RWPE2 (cell line): ENCODE measurements at regions not wholly inside any gene's neighbourhood (a gene's known extent, or its start where the extent isn't known, plus 50 kb on each side); places are given as distances from the start of the nearest gene placed in this dataset.

Experiments
- ATAC-seq: fragments of 200-7000 bp; cut with Tn5 transposase; 3 replicates; pipeline ENCODE4 v1.9.1; 2021; ENCODE audit warnings: low read depth
- DNase-seq: peaks from one replicate; pipeline ENCODE4 v3.0.0-alpha.2; 2020; ENCODE audit warnings: low spot score
- H3K27ac ChIP-seq: fragments of 450-650 bp; 2 replicates; pipeline ENCODE4 v1.5.1; 2017; ENCODE audit warnings: mild to moderate bottlenecking; ENCODE audit not compliant: poor library complexity, severe bottlenecking
- H3K27me3 ChIP-seq: fragments of 250-450 bp; sonication (Bioruptor Pico); 2 replicates; pipeline ENCODE4 v1.5.1; 2021; ENCODE audit warnings: mild to moderate bottlenecking, moderate library complexity; ENCODE audit not compliant: insufficient read depth, poor library complexity, severe bottlenecking
- H3K36me3 ChIP-seq: fragments of 250-450 bp; sonication (Bioruptor Pico); 2 replicates; pipeline ENCODE4 v1.5.1; 2020; ENCODE audit warnings: low read depth, mild to moderate bottlenecking, moderate library complexity
- H3K4me1 ChIP-seq: fragments of 250-450 bp; sonication (Bioruptor Pico); 2 replicates; pipeline ENCODE4 v1.5.1; 2021; ENCODE audit warnings: mild to moderate bottlenecking, moderate library complexity; ENCODE audit not compliant: insufficient read depth, poor library complexity, severe bottlenecking
- H3K4me3 ChIP-seq: fragments of 250-450 bp; sonication (Bioruptor Pico); 2 replicates; pipeline ENCODE4 v1.5.1; 2021; ENCODE audit warnings: mild to moderate bottlenecking, moderate library complexity; ENCODE audit not compliant: severe bottlenecking
- H3K9me3 ChIP-seq: fragments of 250-450 bp; sonication (Bioruptor Pico); 2 replicates; pipeline ENCODE4 v1.5.1; 2021; ENCODE audit warnings: mild to moderate bottlenecking, moderate library complexity; ENCODE audit not compliant: severe bottlenecking
- CTCF ChIP-seq: fragments of 450-650 bp; IDR thresholded peaks from one replicate; pipeline ENCODE4 v1.5.1; 2017; ENCODE audit warnings: mild to moderate bottlenecking, moderate library complexity; ENCODE audit not compliant: poor library complexity, severe bottlenecking

- H3K4me1 ChIP-seq: peaks cover 12% of the 10 kb centered on the region
- peak; percentile 97 for ATAC-seq
- TF ChIP-seq CTCF: no peak
- no peak for DNase-seq
- no peak overlapping the region for H3K4me3 ChIP-seq
- H3K9me3 ChIP-seq: no peaks in the 10 kb centered on the region
- H3K27me3 ChIP-seq: no peaks in the 10 kb centered on the region
- no peaks in the 10 kb centered on the region for H3K36me3 ChIP-seq
- peak overlapping the region; percentile 18 for H3K27ac ChIP-seq
These were observed 52.0 kb upstream of the OSBPL8 start for GRCh38 chr12:76611533-76611932.

GRCh38 chr12:76614364-76614763 is 54.8 kb upstream of the OSBPL8 start:
- Histone ChIP-seq H3K27me3 (no peaks in the 10 kb centered on the region), H3K36me3 (no peaks in the 10 kb centered on the region), H3K4me3 (no peak overlapping the region), H3K4me1 (peaks cover 12% of the 10 kb centered on the region), H3K9me3 (no peaks in the 10 kb centered on the region), H3K27ac (no peak overlapping the region)
- DNase-seq (no peak), ATAC-seq (no peak)
- TF ChIP-seq CTCF: no peak

- Histone ChIP-seq H3K27ac (no peak overlapping the region), H3K9me3 (no peaks in the 10 kb centered on the region), H3K27me3 (no peaks in the 10 kb centered on the region), H3K4me3 (no peak overlapping the region), H3K4me1 (no peaks in the 10 kb centered on the region), H3K36me3 (no peaks in the 10 kb centered on the region)
- TF ChIP-seq CTCF: no peak
- DNase-seq: no peak
- ATAC-seq: no peak
These were observed 58.5 kb upstream of the OSBPL8 start for GRCh38 chr12:76618031-76618430.

- no peaks in the 10 kb centered on the region for H3K27me3 ChIP-seq
- H3K27ac ChIP-seq: no peak overlapping the region
- H3K4me3 ChIP-seq: no peak overlapping the region
- H3K4me1 ChIP-seq: no peaks in the 10 kb centered on the region
- H3K36me3 ChIP-seq: no peaks in the 10 kb centered on the region
- H3K9me3 ChIP-seq: no peaks in the 10 kb centered on the region
- DNase-seq (no peak), ATAC-seq (peak; percentile 67)
- TF ChIP-seq CTCF: peak; percentile 95
These were observed 62.0 kb upstream of the OSBPL8 start for GRCh38 chr12:76621582-76622024.

GRCh38 chr12:76622351-76622750 is 62.8 kb upstream of the OSBPL8 start:
- no peak for ATAC-seq
- H3K4me3 ChIP-seq: no peak overlapping the region
- no peaks in the 10 kb centered on the region for H3K9me3 ChIP-seq
- no peaks in the 10 kb centered on the region for H3K27me3 ChIP-seq
- no peak overlapping the region for H3K27ac ChIP-seq
- TF ChIP-seq CTCF: no peak
- H3K4me1 ChIP-seq: no peaks in the 10 kb centered on the region
- no peaks in the 10 kb centered on the region for H3K36me3 ChIP-seq
- DNase-seq: no peak
